ENCODE measurements at regions not wholly inside any gene's neighbourhood (a gene's known extent, or its start where the extent isn't known, plus 50 kb on each side); places are given as distances from the start of the nearest gene placed in this dataset.

- Histone ChIP-seq H3K14ac (ENCODE audit: insufficient read length) (no peak overlapping the region), H3K79me1 (ENCODE audit: low read depth, low read length) (no peaks in the 10 kb centered on the region), H3K27me3 (replicated peaks in 1 of 4; ENCODE audit: control insufficient read depth in 3 of 4, extremely low read depth in 1 of 4, insufficient read depth in 3 of 4, low read length in 3 of 4) (no peaks in the 10 kb centered on the region), H2BK15ac (ENCODE audit: low read length) (no peak overlapping the region), H3K4me1 (replicated peaks in 1 of 4; ENCODE audit: control insufficient read depth in 3 of 4, insufficient read depth in 4 of 4, low read length in 3 of 4) (peaks cover 0 to 3% (median 1%) of the 10 kb centered on the region in 4 experiments; a peak in 2 of 7 replicates), H2AK5ac (ENCODE audit: low read depth, low read length) (no peak overlapping the region), H4K5ac (ENCODE audit: insufficient read length, low read depth, low read length) (no peak overlapping the region), H3K36me3 (ENCODE audit: control insufficient read depth in 2 of 4, insufficient read depth in 4 of 4, low read length in 3 of 4) (no peaks in the 10 kb centered on the region), H3K4ac (replicated peaks; ENCODE audit: insufficient read length, low read depth, low read length) (no peak overlapping the region), H4K91ac (replicated peaks; ENCODE audit: insufficient read length, low read length) (no peak overlapping the region), H3K79me2 (ENCODE audit: control insufficient read depth in 1 of 2, insufficient read depth in 2 of 2, low read length in 2 of 2) (no peaks in the 10 kb centered on the region), H2BK12ac (ENCODE audit: low read depth, low read length) (no peak overlapping the region), H3K27ac (ENCODE audit: low read depth, low read length) (no peak overlapping the region), H3K18ac (ENCODE audit: extremely low read depth, low read length) (no peak overlapping the region), H3K56ac (replicated peaks; ENCODE audit: insufficient read length, low read depth, low read length) (no peak overlapping the region), H2BK20ac (ENCODE audit: low read length) (no peak overlapping the region), H2BK5ac (ENCODE audit: low read depth, low read length) (no peak overlapping the region), H3K9me3 (ENCODE audit: insufficient read depth in 2 of 2, low read depth in 1 of 2, low read length in 1 of 2) (no peaks in the 10 kb centered on the region), H3K9ac (replicated peaks in 1 of 4; ENCODE audit: extremely low read depth in 1 of 4, low read depth in 3 of 4, low read length in 3 of 4) (no peak overlapping the region), H3K4me2 (ENCODE audit: insufficient read depth in 1 of 2, low read depth in 2 of 2, low read length in 2 of 2) (no peak overlapping the region), H3K23me2 (ENCODE audit: low read depth, low read length) (no peaks in the 10 kb centered on the region), H4K20me1 (replicated peaks in 1 of 2; ENCODE audit: control insufficient read depth in 1 of 2, insufficient read depth in 2 of 2, low read length in 2 of 2) (no peaks in the 10 kb centered on the region), H3K23ac (ENCODE audit: insufficient read length) (no peak overlapping the region), H3K4me3 (ENCODE audit: extremely low read depth in 1 of 4, insufficient read depth in 2 of 4, low read depth in 3 of 4, low read length in 4 of 4) (no peak overlapping the region), H2AFZ (ENCODE audit: low read length) (no peak overlapping the region), H4K8ac (ENCODE audit: extremely low read depth, insufficient read depth, low read length) (no peak overlapping the region), H2BK120ac (replicated peaks; ENCODE audit: low read depth, low read length) (no peak overlapping the region)
- DNase-seq (ENCODE audit: low read depth in 1 of 2, low spot score in 2 of 2) (no peak), FAIRE-seq (no peak)
- CTCF ChIA-PET (ENCODE audit: partially characterized antibody): interaction anchor here (0.6 to 3.6 kb wide), 11 partner anchors 8 to 1882 kb away, joined by 3 to 23 read pairs (median 3); no protein-coding TSS in a partner anchor
- 94% methylated on average over 2 of the region's 2 CpGs; no CpG with 5 or more reads in 1 of the 2 experiments for WGBS, 2 experiments (ENCODE audit: extremely low coverage in 1 of 2, insufficient coverage in 1 of 2, insufficient read length in 1 of 2, insufficient replicate concordance in 2 of 2, low coverage in 1 of 2, low lambda C conversion rate in 2 of 2, missing lambda C conversion rate in 1 of 2)
- POLR2A ChIA-PET (ENCODE audit: partially characterized antibody): no interaction called here
- TF ChIP-seq SAP30 (IDR thresholded peaks at IDR 0.05; ENCODE audit: insufficient read depth, insufficient replicate concordance, low read length) (no peak), POLR2AphosphoS5 (IDR thresholded peaks at IDR 0.05; ENCODE audit: low read depth, low read length) (no peak), TCF12 (IDR thresholded peaks at IDR 0.05; ENCODE audit: low read depth, low read length) (no peak), RNF2 (IDR thresholded peaks at IDR 0.05; ENCODE audit: borderline replicate concordance, low read depth, low read length, missing control alignments, poor library complexity, severe bottlenecking) (no peak), SP4 (IDR thresholded peaks at IDR 0.05; ENCODE audit: low read length) (no peak), NRF1 (IDR thresholded peaks at IDR 0.05; ENCODE audit: low read depth, low read length) (no peak), NANOG (IDR thresholded peaks at IDR 0.05; ENCODE audit: insufficient read depth, low read depth, low read length, poor library complexity, severe bottlenecking) (no peak), RXRA (IDR thresholded peaks at IDR 0.05; ENCODE audit: insufficient read depth, low read depth, low read length) (no peak), SP1 (IDR thresholded peaks at IDR 0.05; ENCODE audit: low read depth, low read length) (no peak), E2F6 (IDR thresholded peaks at IDR 0.05) (no peak), ATF2 (IDR thresholded peaks at IDR 0.05; ENCODE audit: low read length) (no peak), CBX8 (IDR thresholded peaks at IDR 0.05; ENCODE audit: borderline replicate concordance, low read depth, low read length) (no peak)
Measured at GRCh38 chr10:25699631-25700030, 234.4 kb upstream of the MYO3A start.
